ENCODE measurements at regions not wholly inside any gene's neighbourhood (a gene's known extent, or its start where the extent isn't known, plus 50 kb on each side); places are given as distances from the start of the nearest gene placed in this dataset.

DNA sequence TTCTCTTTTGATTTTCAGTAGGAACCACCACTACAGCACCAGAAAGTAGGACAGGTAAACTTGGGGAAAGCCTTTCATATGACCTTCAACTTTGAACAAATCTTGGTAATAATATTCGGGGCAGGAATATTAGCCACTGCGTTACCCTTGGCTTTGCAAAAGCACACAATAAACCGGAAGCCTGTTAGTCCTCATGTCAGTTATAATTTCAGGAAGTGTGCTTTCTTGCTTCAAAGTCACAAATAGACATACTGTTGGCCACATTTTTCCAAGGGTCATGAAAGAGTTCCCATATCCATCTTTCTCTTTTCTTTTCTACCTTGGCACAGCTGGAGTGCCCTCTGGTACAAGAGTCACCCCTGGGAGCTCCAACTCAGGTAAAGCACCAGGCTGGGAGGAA is 167.2 kb upstream of the CNTN1 start:
- TF ChIP-seq, protein P1, sequence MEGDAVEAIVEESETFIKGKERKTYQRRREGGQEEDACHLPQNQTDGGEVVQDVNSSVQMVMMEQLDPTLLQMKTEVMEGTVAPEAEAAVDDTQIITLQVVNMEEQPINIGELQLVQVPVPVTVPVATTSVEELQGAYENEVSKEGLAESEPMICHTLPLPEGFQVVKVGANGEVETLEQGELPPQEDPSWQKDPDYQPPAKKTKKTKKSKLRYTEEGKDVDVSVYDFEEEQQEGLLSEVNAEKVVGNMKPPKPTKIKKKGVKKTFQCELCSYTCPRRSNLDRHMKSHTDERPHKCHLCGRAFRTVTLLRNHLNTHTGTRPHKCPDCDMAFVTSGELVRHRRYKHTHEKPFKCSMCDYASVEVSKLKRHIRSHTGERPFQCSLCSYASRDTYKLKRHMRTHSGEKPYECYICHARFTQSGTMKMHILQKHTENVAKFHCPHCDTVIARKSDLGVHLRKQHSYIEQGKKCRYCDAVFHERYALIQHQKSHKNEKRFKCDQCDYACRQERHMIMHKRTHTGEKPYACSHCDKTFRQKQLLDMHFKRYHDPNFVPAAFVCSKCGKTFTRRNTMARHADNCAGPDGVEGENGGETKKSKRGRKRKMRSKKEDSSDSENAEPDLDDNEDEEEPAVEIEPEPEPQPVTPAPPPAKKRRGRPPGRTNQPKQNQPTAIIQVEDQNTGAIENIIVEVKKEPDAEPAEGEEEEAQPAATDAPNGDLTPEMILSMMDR (IDR thresholded peaks at IDR 0.05 in 2 of 3, conservative IDR thresholded peaks at IDR 0.05 in 1 of 3; ENCODE audit: control insufficient read depth in 2 of 3, extremely low read depth in 1 of 3, insufficient read depth in 1 of 3, low read depth in 3 of 3, low read length in 3 of 3) = no peak
- TF ChIP-seq POLR2A (IDR thresholded peaks at IDR 0.05; ENCODE audit: low read depth, low read length) = no peak
- TF ChIP-seq EZH2 (IDR thresholded peaks at IDR 0.05; ENCODE audit: borderline replicate concordance, control insufficient read depth, low read depth, low read length) = no peak
- TF ChIP-seq EP300 (IDR thresholded peaks at IDR 0.05; ENCODE audit: borderline replicate concordance in 1 of 2, control insufficient read depth in 1 of 2, low read depth in 2 of 2, low read length in 2 of 2) = no peak
- no peak for TF ChIP-seq SMAD1 (IDR thresholded peaks at IDR 0.05; ENCODE audit: low read depth, partially characterized antibody)
- no peak for TF ChIP-seq HDAC6 (IDR thresholded peaks at IDR 0.05; ENCODE audit: unreplicated experiment)
- TF ChIP-seq, protein P2, sequence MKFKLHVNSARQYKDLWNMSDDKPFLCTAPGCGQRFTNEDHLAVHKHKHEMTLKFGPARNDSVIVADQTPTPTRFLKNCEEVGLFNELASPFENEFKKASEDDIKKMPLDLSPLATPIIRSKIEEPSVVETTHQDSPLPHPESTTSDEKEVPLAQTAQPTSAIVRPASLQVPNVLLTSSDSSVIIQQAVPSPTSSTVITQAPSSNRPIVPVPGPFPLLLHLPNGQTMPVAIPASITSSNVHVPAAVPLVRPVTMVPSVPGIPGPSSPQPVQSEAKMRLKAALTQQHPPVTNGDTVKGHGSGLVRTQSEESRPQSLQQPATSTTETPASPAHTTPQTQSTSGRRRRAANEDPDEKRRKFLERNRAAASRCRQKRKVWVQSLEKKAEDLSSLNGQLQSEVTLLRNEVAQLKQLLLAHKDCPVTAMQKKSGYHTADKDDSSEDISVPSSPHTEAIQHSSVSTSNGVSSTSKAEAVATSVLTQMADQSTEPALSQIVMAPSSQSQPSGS (IDR thresholded peaks at IDR 0.05; ENCODE audit: low read length) = no peak
- no peak for TF ChIP-seq NFYB (IDR thresholded peaks at IDR 0.05; ENCODE audit: insufficient read depth, low read depth, low read length)
- no peak for TF ChIP-seq ATF7 (IDR thresholded peaks at IDR 0.05; ENCODE audit: low read depth)
- no peak for TF ChIP-seq GABPA (IDR thresholded peaks at IDR 0.05; ENCODE audit: low read depth)
- TF ChIP-seq PAX5 (IDR thresholded peaks at IDR 0.05; ENCODE audit: borderline replicate concordance, low read depth, low read length) = no peak
- no peak for TF ChIP-seq NR2C2 (IDR thresholded peaks at IDR 0.05; ENCODE audit: borderline replicate concordance, control insufficient read depth, insufficient read length, low read depth)
- TF ChIP-seq MYC (IDR thresholded peaks at IDR 0.05; ENCODE audit: insufficient read depth, insufficient read length, insufficient replicate concordance, low read length, severe bottlenecking) = no peak

All from GM12878 (cell line).